CD4-positive, alpha-beta T cell treated with Interleukin-6 for 4 hours (primary cell): ENCODE measurements at regions not wholly inside any gene's neighbourhood (a gene's known extent, or its start where the extent isn't known, plus 50 kb on each side); places are given as distances from the start of the nearest gene placed in this dataset.
A peak's percentile ranks its signal among the peaks of the same experiment; 100 is the strongest.

ENCODE experiments used
- DNase-seq: peaks from one replicate; pipeline ENCODE4 v3.0.0-alpha.2; 2020; ENCODE audit warnings: mixed read lengths

- DNase-seq = peak; percentile 22
Observed at GRCh38 chr15:89399238-89400115, 64.9 kb upstream of the POLG start.

GRCh38 chr15:89398896-89399237 lies 64.2 kb upstream of the POLG start:
- DNase-seq = no peak

- no peak for DNase-seq
Observed at GRCh38 chr15:89397653-89398023, 63.0 kb upstream of the POLG start.

- no peak for DNase-seq
Observed at GRCh38 chr15:89396723-89397652, 62.4 kb upstream of the POLG start.

- no peak for DNase-seq
Observed at GRCh38 chr15:89395996-89396395, 61.4 kb upstream of the POLG start.

- no peak for DNase-seq
Observed at GRCh38 chr15:89395461-89395871, 60.8 kb upstream of the POLG start.

GRCh38 chr15:89395031-89395430 lies 60.4 kb upstream of the POLG start:
- no peak for DNase-seq

GRCh38 chr15:89393056-89393455 lies 58.4 kb upstream of the POLG start:
- no peak for DNase-seq

GRCh38 chr15:89391685-89392257 lies 57.1 kb upstream of the POLG start:
- DNase-seq = no peak

GRCh38 chr15:89389841-89390603 lies 55.4 kb upstream of the POLG start:
- DNase-seq = no peak

- no peak for DNase-seq
Observed at GRCh38 chr15:89387140-89387903, 52.7 kb upstream of the POLG start.

GRCh38 chr15:89385596-89386331 lies 51.1 kb upstream of the POLG start:
- DNase-seq = no peak
